Esophagus muscularis mucosa (tissue), 4 donors: ENCODE measurements at regions not wholly inside any gene's neighbourhood (a gene's known extent, or its start where the extent isn't known, plus 50 kb on each side); places are given as distances from the start of the nearest gene placed in this dataset.

Source experiments
- DNase-seq: peaks from one replicate; pipeline ENCODE4 v3.0.0-alpha.2; 2017; ENCODE audit errors: extremely low spot score
- H3K27ac ChIP-seq, 4 donors: fragments of 200-600 bp; sonication (generic); replicated peaks in 1 of 4; 1 replicate in 3 of 4; 2 replicates in 1 of 4; pipeline ENCODE4 v1.5.1; 2016 to 2019; ENCODE audit warnings: mild to moderate bottlenecking in 1 of 4
- H3K27me3 ChIP-seq, 4 donors: fragments of 200-600 bp; sonication (generic); one replicate each; pipeline versions ENCODE4 v1.5.1 to v1.6.0; 2016 to 2019
- H3K36me3 ChIP-seq, 4 donors: fragments of 200-600 bp; sonication (generic); one replicate each; pipeline ENCODE4 v1.5.1; 2016 to 2019
- H3K4me1 ChIP-seq, 4 donors: fragments of 200-600 bp; sonication (generic); one replicate each; pipeline ENCODE4 v1.5.1; 2016 to 2019
- H3K4me3 ChIP-seq, 4 donors: fragments of 200-600 bp; sonication (generic); 1 replicate in 2 of 4; 2 replicates in 2 of 4; pipeline ENCODE4 v1.5.1; 2016 to 2019; ENCODE audit warnings: mild to moderate bottlenecking in 4 of 4, moderate library complexity in 1 of 4
- H3K9me3 ChIP-seq, 4 donors: fragments of 200-600 bp; sonication (generic); 1 replicate in 3 of 4; 2 replicates in 1 of 4; pipeline ENCODE4 v1.5.1; 2016 to 2019
- CTCF ChIP-seq, 3 experiments: fragments of 200-600 bp in 2 of 3; fragments of 450-650 bp in 1 of 3; sonication (generic) in 2 of 3; IDR thresholded peaks; one replicate each; pipeline ENCODE4 v1.5.1; 2017 to 2019; ENCODE audit warnings: antibody characterized with exemption in 3 of 3, mild to moderate bottlenecking in 2 of 3, moderate library complexity in 1 of 3
- EP300 ChIP-seq: sonication (generic); formaldehyde crosslinking; IDR thresholded peaks from one replicate; pipeline ENCODE4 v1.6.1; 2017; ENCODE audit warnings: antibody characterized with exemption
- POLR2A ChIP-seq: fragments of 450-650 bp; IDR thresholded peaks from one replicate; pipeline ENCODE4 v1.6.1; 2017; ENCODE audit warnings: antibody characterized with exemption, moderate library complexity, mild to moderate bottlenecking, low read depth
- POLR2AphosphoS5 ChIP-seq, 2 donors: sonication (generic); formaldehyde crosslinking; IDR thresholded peaks; one replicate each; pipeline ENCODE4 v1.6.1; 2017; ENCODE audit warnings: antibody characterized with exemption in 2 of 2
- WGBS: methylation state at CpG from one replicate; pipeline ENCODE4 v1.1.5; 2018; 5-methylcytosine and 5-hydroxymethylcytosine counted together
- intact Hi-C: fragments of 100-400 bp; cut with DNase I; formaldehyde crosslinking; loops from one replicate; pipeline ENCODE4 v1.15.1; 2023

GRCh38 chr11:130616573-130616972 is 168.1 kb downstream of the ADAMTS15 start:
- Histone ChIP-seq H3K36me3 (no peaks in the 10 kb centered on the region), H3K4me1 (peaks cover 6 to 13% (median 10%) of the 10 kb centered on the region in 4 donors), H3K4me3 (no peak overlapping the region), H3K27me3 (no peaks in the 10 kb centered on the region), H3K27ac (no peak overlapping the region), H3K9me3 (peaks cover 0 to 5% (median 0%) of the 10 kb centered on the region in 4 donors)
- TF ChIP-seq POLR2AphosphoS5 (IDR thresholded peaks at IDR 0.05): no peak
- TF ChIP-seq POLR2A: no peak
- no peak for TF ChIP-seq CTCF (IDR thresholded peaks at IDR 0.05)
- TF ChIP-seq EP300: no peak
- intact Hi-C loops: no loop called here
- DNase-seq: no peak
- 77% methylated on average over 3 of the region's 3 CpGs for WGBS

- no peak overlapping the region for H3K4me3 ChIP-seq
- TF ChIP-seq POLR2A (no peak), POLR2AphosphoS5 (IDR thresholded peaks at IDR 0.05) (no peak), CTCF (IDR thresholded peaks at IDR 0.05) (no peak), EP300 (no peak)
- no peak for DNase-seq
- no peaks in the 10 kb centered on the region for H3K27me3 ChIP-seq
- WGBS: 93% methylated on average over 5 of the region's 5 CpGs
- intact Hi-C loops: no loop called here
- no peak overlapping the region for H3K27ac ChIP-seq
- peaks cover 0 to 5% (median 0%) of the 10 kb centered on the region in 4 donors for H3K9me3 ChIP-seq
- H3K36me3 ChIP-seq: no peaks in the 10 kb centered on the region
- peaks cover 3 to 9% (median 7%) of the 10 kb centered on the region in 4 donors for H3K4me1 ChIP-seq
Measured at GRCh38 chr11:130617001-130617400, 168.6 kb downstream of the ADAMTS15 start.

- 87% methylated on average over 4 of the region's 4 CpGs for WGBS
- Histone ChIP-seq H3K27ac (no peak overlapping the region), H3K4me3 (no peak overlapping the region), H3K4me1 (peaks cover 0 to 19% (median 17%) of the 10 kb centered on the region in 4 donors), H3K27me3 (no peaks in the 10 kb centered on the region), H3K9me3 (peaks cover 0 to 5% (median 0%) of the 10 kb centered on the region in 4 donors), H3K36me3 (no peaks in the 10 kb centered on the region)
- no peak for DNase-seq
- intact Hi-C loops: loop anchor here (5.0 kb wide), 1 partner anchor 183 kb away; no protein-coding TSS in a partner anchor
- no peak for TF ChIP-seq POLR2AphosphoS5 (IDR thresholded peaks at IDR 0.05)
- TF ChIP-seq POLR2A: no peak
- TF ChIP-seq CTCF (IDR thresholded peaks at IDR 0.05): no peak
- no peak for TF ChIP-seq EP300
Measured at GRCh38 chr11:130620548-130620947, 172.1 kb downstream of the ADAMTS15 start.

DNA sequence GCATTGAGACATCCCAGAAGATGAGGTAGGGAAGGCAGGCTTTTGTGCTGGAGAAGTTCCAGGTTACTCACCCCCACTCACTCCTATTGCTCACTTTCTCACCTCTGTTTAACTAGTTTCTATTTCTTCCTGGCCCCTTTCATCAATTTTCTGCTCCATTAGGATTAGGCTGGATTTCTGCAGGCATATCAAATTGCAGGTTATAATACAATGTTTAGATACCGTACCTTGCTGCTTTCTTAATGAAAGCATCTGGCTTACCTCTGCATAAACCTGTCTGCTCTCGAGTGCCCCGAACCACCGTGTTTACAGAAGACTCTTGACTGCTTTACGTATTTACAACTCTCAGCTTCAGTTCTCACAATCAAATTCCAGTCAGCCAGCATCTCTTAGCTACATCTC is 173.7 kb downstream of the ADAMTS15 start:
- intact Hi-C loops: loop anchor here (5.0 kb wide), 1 partner anchor 185 kb away; no protein-coding TSS in a partner anchor
- Histone ChIP-seq H3K4me3 (no peak overlapping the region), H3K9me3 (peaks cover 0 to 5% (median 0%) of the 10 kb centered on the region in 4 donors), H3K27ac (no peak overlapping the region), H3K27me3 (no peaks in the 10 kb centered on the region), H3K36me3 (no peaks in the 10 kb centered on the region), H3K4me1 (peaks cover 0 to 19% (median 17%) of the 10 kb centered on the region in 4 donors)
- TF ChIP-seq POLR2A (no peak), POLR2AphosphoS5 (IDR thresholded peaks at IDR 0.05) (no peak), CTCF (IDR thresholded peaks at IDR 0.05) (no peak), EP300 (no peak)
- no peak for DNase-seq
- 86% methylated on average over 5 of the region's 5 CpGs for WGBS
